ENCODE measurements at regions not wholly inside any gene's neighbourhood (a gene's known extent, or its start where the extent isn't known, plus 50 kb on each side); places are given as distances from the start of the nearest gene placed in this dataset.
"Not testable (repeated sequence)": the region's sequence is repeated elsewhere in the genome, so short reads cannot be mapped to it uniquely, and the experiment has no call there.

GRCh38 chr5:53369681-53370080 lies 110.7 kb upstream of the FST start:
- no peak for DNase-seq

- DNase-seq: no peak
These were observed 106.8 kb upstream of the FST start for GRCh38 chr5:53373451-53374158.

- DNase-seq: no peak
These were observed 103.6 kb upstream of the FST start for GRCh38 chr5:53376853-53377252.

GRCh38 chr5:53378190-53378589 lies 102.2 kb upstream of the FST start:
- no peak for DNase-seq

GRCh38 chr5:53378590-53379247 lies 101.7 kb upstream of the FST start:
- DNase-seq: no peak

GRCh38 chr5:53386341-53386740 lies 94.1 kb upstream of the FST start:
- DNase-seq: no peak

GRCh38 chr5:53389093-53389492 lies 91.3 kb upstream of the FST start:
- no peak for DNase-seq

- no peak for DNase-seq
These were observed 88.4 kb upstream of the FST start for GRCh38 chr5:53392073-53392472.

- no peak for DNase-seq
These were observed 85.6 kb upstream of the FST start for GRCh38 chr5:53394808-53395207.

GRCh38 chr5:53397141-53397757 lies 83.2 kb upstream of the FST start:
- DNase-seq: no peak

- no peak for DNase-seq
These were observed 82.6 kb upstream of the FST start for GRCh38 chr5:53397845-53398244.

- no peak for DNase-seq
These were observed 80.3 kb upstream of the FST start for GRCh38 chr5:53399926-53400697.

- no peak for DNase-seq
These were observed 77.1 kb upstream of the FST start for GRCh38 chr5:53403291-53403690.

- no peak for DNase-seq
These were observed 76.7 kb upstream of the FST start for GRCh38 chr5:53403758-53404157.

- DNase-seq: no peak
These were observed 75.0 kb upstream of the FST start for GRCh38 chr5:53405396-53405795.

GRCh38 chr5:53406630-53407316 lies 73.7 kb upstream of the FST start:
- DNase-seq: no peak

- no peak for DNase-seq
These were observed 73.1 kb upstream of the FST start for GRCh38 chr5:53407373-53407772.

GRCh38 chr5:53411388-53411787 lies 69.0 kb upstream of the FST start:
- no peak for DNase-seq

- not testable (repeated sequence) for DNase-seq
These were observed 67.9 kb upstream of the FST start for GRCh38 chr5:53412499-53412898.

- DNase-seq: no peak
These were observed 64.2 kb upstream of the FST start for GRCh38 chr5:53416144-53416738.

GRCh38 chr5:53418409-53418808 lies 62.0 kb upstream of the FST start:
- DNase-seq: no peak

GRCh38 chr5:53418826-53419658 lies 61.4 kb upstream of the FST start:
- no peak for DNase-seq

Measured in NCI-H1436 (cell line).